WERI-Rb-1 (cell line): ENCODE measurements at regions not wholly inside any gene's neighbourhood (a gene's known extent, or its start where the extent isn't known, plus 50 kb on each side); places are given as distances from the start of the nearest gene placed in this dataset.

Experiments
- DNase-seq: peaks from one replicate; pipeline ENCODE4 v3.0.0-alpha.2; 2020
- H3K27ac ChIP-seq: fragments of 250-450 bp; sonication (Bioruptor Pico); 2 replicates; pipeline ENCODE4 v1.5.1; 2020; ENCODE audit warnings: mild to moderate bottlenecking, moderate library complexity
- H3K27me3 ChIP-seq: fragments of 250-450 bp; sonication (Bioruptor Pico); 2 replicates; pipeline ENCODE4 v1.5.1; 2021; ENCODE audit warnings: mild to moderate bottlenecking, low read depth, moderate library complexity; ENCODE audit not compliant: insufficient read depth, severe bottlenecking
- H3K36me3 ChIP-seq: fragments of 250-450 bp; sonication (Bioruptor Pico); 2 replicates; pipeline ENCODE4 v1.5.1; 2020; ENCODE audit warnings: mild to moderate bottlenecking, moderate library complexity
- H3K4me3 ChIP-seq: 2 replicates; pipeline ENCODE4 v1.5.1; 2011; ENCODE audit warnings: low read depth, mild to moderate bottlenecking, control low read depth, low read length
- H3K9me3 ChIP-seq: fragments of 250-450 bp; sonication (Bioruptor Pico); 2 replicates; pipeline ENCODE4 v1.5.1; 2021; ENCODE audit warnings: mild to moderate bottlenecking, moderate library complexity; ENCODE audit not compliant: severe bottlenecking
- TF ChIP-seq, protein P1 (sequence below): IDR thresholded peaks from 2 replicates; pipeline ENCODE4 v1.5.1; 2011; ENCODE audit warnings: low read depth, mild to moderate bottlenecking, control low read depth, inconsistent platforms, low read length

DNA sequence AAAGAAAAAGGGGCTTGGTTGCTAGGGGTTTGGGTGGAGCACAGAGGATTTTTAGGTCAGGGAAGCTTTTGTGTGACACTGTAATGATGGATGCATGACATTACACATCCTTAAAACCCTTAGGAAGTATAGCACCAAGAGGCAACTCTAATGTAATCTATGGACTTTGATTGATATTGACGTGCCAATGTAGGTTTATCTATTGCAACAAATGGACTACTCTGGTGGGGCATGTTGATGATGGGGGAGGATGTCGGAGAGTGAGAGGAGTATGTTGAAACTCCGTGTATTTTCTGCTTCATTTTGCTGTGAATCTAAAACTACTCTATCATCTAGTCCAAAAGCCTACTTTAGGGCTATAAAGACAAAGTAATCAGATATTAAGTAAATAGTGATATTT lies 72.3 kb upstream of the PAX6 start:
- H3K27ac ChIP-seq = no peak overlapping the region
- H3K4me3 ChIP-seq = no peak overlapping the region
- H3K9me3 ChIP-seq = no peaks in the 10 kb centered on the region
- DNase-seq = no peak
- H3K27me3 ChIP-seq = peaks cover 42% of the 10 kb centered on the region
- H3K36me3 ChIP-seq = no peaks in the 10 kb centered on the region
- TF ChIP-seq, protein P1, sequence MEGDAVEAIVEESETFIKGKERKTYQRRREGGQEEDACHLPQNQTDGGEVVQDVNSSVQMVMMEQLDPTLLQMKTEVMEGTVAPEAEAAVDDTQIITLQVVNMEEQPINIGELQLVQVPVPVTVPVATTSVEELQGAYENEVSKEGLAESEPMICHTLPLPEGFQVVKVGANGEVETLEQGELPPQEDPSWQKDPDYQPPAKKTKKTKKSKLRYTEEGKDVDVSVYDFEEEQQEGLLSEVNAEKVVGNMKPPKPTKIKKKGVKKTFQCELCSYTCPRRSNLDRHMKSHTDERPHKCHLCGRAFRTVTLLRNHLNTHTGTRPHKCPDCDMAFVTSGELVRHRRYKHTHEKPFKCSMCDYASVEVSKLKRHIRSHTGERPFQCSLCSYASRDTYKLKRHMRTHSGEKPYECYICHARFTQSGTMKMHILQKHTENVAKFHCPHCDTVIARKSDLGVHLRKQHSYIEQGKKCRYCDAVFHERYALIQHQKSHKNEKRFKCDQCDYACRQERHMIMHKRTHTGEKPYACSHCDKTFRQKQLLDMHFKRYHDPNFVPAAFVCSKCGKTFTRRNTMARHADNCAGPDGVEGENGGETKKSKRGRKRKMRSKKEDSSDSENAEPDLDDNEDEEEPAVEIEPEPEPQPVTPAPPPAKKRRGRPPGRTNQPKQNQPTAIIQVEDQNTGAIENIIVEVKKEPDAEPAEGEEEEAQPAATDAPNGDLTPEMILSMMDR = no peak

DNA sequence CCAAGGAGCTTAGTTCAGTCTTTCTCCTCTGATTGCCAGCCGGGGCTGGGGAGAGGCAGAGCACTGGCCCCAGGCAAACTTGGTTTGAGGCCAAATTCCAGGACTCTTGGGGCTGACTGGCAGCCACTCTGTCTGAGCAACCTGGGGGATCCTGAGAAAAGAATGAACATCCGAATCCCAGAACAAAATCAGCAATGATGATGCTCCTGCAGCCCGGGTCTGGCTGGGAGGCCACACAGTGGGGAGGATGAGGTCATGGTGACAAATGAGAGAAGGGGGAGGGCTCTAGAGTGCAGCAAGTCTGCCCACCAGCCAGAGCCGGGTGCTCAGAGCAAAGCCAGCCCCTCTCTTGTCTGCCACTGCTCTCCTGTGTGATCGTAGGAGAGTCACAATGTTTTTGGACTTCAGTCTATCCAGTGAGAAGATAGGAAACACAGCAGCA lies 71.8 kb upstream of the PAX6 start:
- Histone ChIP-seq H3K4me3 (no peak overlapping the region), H3K9me3 (no peaks in the 10 kb centered on the region), H3K27ac (no peak overlapping the region), H3K27me3 (peaks cover 42% of the 10 kb centered on the region), H3K36me3 (no peaks in the 10 kb centered on the region)
- DNase-seq = no peak
- TF ChIP-seq, protein P1 = no peak

DNA sequence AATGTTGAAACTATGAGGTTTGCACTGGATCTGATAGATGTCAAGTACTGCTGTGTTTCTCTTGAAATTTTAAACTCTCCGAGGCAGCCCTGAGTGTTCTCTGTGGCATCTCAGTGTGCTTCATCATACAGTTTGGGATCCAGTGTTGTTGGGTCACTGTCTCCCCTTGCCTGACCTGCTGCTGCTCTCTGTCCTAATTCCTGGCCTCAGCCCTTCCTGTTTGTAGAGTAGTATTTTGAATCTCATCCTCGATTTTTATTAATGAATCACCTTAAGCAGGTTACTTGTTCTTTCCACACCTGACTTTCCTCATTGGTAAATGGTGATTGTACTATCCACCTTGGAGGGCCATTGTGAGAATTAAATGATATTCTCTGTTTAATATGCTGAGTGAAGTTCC lies 70.7 kb upstream of the PAX6 start:
- DNase-seq = no peak
- Histone ChIP-seq H3K27me3 (peaks cover 47% of the 10 kb centered on the region), H3K27ac (no peak overlapping the region), H3K9me3 (no peaks in the 10 kb centered on the region), H3K36me3 (no peaks in the 10 kb centered on the region), H3K4me3 (no peak overlapping the region)
- TF ChIP-seq, protein P1 = no peak

DNA sequence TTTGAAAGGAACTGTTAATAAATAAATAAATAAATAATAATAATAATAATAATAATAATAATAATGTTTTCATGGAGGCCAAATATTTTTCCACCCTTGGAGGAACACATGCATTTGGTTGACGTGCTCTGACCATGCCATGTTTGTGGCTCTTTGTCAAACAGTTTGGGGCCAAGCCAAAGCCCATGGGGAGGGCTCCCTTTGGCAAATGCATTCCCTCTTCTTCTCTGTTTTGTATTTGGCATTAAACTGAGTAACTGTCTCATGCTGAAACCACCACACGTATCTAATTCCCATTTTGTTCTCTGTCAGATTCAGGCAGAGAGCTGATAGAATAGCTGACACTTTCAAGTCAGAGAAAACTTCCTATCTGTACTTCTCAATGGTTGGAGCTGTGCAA lies 68.6 kb upstream of the PAX6 start:
- Histone ChIP-seq H3K4me3 (no peak overlapping the region), H3K27me3 (peaks cover 55% of the 10 kb centered on the region), H3K36me3 (no peaks in the 10 kb centered on the region), H3K9me3 (no peaks in the 10 kb centered on the region), H3K27ac (no peak overlapping the region)
- TF ChIP-seq, protein P1 = no peak
- no peak for DNase-seq

DNA sequence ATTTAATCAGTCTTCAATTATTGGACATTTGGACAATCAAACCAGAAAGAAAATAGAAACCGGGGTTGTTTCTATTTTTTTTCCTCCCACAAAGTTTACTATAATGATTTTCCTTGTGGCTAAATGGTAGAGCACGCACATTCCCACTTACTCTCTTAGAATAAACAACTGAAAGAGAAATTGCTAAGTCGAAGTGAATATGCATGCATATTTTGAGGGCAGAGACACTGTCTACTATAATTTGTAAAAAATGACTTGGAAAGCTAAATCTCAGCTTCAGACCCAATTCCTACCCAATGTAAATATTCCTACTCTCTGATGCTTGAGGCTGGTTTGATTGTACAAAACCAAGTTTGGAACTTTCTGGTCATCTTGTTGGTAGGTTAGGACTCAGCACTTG lies 66.7 kb upstream of the PAX6 start:
- Histone ChIP-seq H3K36me3 (no peaks in the 10 kb centered on the region), H3K27ac (no peak overlapping the region), H3K27me3 (peaks cover 48% of the 10 kb centered on the region), H3K4me3 (no peak overlapping the region), H3K9me3 (no peaks in the 10 kb centered on the region)
- DNase-seq = no peak
- TF ChIP-seq, protein P1 = no peak

DNA sequence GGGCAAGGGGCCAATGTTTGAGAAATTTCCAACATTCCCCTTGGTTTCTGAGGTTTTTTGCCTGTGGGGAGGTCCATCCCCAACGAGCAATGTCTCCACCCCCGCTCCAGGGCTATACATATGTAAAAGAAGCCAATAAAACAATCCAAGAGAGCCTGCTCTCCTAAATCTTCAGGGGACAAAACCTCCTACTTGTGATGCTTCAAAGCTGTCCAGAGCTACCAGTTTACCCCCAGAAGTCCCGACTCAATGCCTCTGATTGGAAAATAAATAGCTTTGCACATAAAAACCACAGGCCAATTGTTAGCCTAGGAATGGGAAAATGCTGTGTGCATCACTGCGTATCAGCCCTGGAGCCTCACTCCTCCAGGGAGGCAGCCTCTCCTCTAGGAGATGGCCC lies 66.0 kb upstream of the PAX6 start:
- Histone ChIP-seq H3K4me3 (no peak overlapping the region), H3K27ac (no peak overlapping the region), H3K9me3 (no peaks in the 10 kb centered on the region), H3K27me3 (peaks cover 40% of the 10 kb centered on the region), H3K36me3 (no peaks in the 10 kb centered on the region)
- TF ChIP-seq, protein P1 = no peak
- DNase-seq = no peak
